NT2/D1 (cell line): ENCODE measurements at regions not wholly inside any gene's neighbourhood (a gene's known extent, or its start where the extent isn't known, plus 50 kb on each side); places are given as distances from the start of the nearest gene placed in this dataset.
"Not testable (repeated sequence)": the region's sequence is repeated elsewhere in the genome, so short reads cannot be mapped to it uniquely, and the experiment has no call there.

Experiments used
- DNase-seq: peaks from one replicate; pipeline ENCODE4 v3.0.0-alpha.2; 2011; ENCODE audit warnings: low read depth, low spot score
- H3K27me3 ChIP-seq: 2 replicates; pipeline ENCODE4 v1.6.0; 2011; ENCODE audit warnings: mild to moderate bottlenecking; ENCODE audit not compliant: insufficient read length, insufficient read depth
- H3K36me3 ChIP-seq: 2 replicates; pipeline ENCODE4 v1.6.1; 2011; ENCODE audit warnings: mild to moderate bottlenecking, low read length, mixed read lengths; ENCODE audit not compliant: insufficient read depth, insufficient read length
- H3K4me1 ChIP-seq: 2 replicates; pipeline ENCODE4 v1.5.1; 2011; ENCODE audit not compliant: insufficient read depth, insufficient read length
- H3K4me3 ChIP-seq: 2 replicates; pipeline ENCODE4 v1.5.1; 2011; ENCODE audit warnings: low read depth; ENCODE audit not compliant: insufficient read length
- H3K9ac ChIP-seq: 2 replicates; pipeline ENCODE4 v1.6.0; 2011; ENCODE audit warnings: low read depth; ENCODE audit not compliant: insufficient read length
- H3K9me3 ChIP-seq: 2 replicates; pipeline ENCODE4 v1.5.1; 2011; ENCODE audit warnings: mild to moderate bottlenecking, low read length; ENCODE audit not compliant: insufficient read depth
- SUZ12 ChIP-seq: IDR thresholded peaks from 2 replicates; pipeline ENCODE4 v1.6.1; 2011; ENCODE audit not compliant: insufficient read length, insufficient read depth; ENCODE audit errors: extremely low read depth
- YY1 ChIP-seq: IDR thresholded peaks from 2 replicates; pipeline ENCODE4 v1.6.1; 2011; ENCODE audit not compliant: insufficient read length, insufficient read depth
- ZNF274 ChIP-seq: IDR thresholded peaks from 2 replicates; pipeline ENCODE4 v1.6.1; 2011; ENCODE audit warnings: mild to moderate bottlenecking, low read depth, low read length

DNA sequence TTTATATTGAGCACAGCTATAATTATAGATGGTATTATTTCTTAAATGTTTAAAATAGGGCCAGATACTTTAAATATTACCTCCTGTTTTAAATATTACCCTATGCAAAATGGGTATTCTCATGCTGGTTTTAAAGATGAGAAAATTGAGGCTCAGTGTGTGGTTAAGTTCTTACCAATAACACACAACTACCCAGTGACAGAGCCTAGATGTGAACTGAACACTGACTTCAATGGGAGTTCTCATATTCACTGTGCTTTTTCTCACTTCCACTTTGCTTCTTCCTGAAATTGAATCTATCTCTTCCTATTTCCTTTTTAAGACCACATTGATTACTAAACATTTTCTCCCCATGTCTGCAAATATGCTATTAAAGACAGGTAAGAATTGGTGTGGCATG, 135.8 kb upstream of the TUSC1 start:
- Histone ChIP-seq H3K4me3 (no peak overlapping the region), H3K4me1 (no peaks in the 10 kb centered on the region), H3K36me3 (no peaks in the 10 kb centered on the region), H3K9me3 (no peaks in the 10 kb centered on the region), H3K9ac (no peak overlapping the region), H3K27me3 (no peaks in the 10 kb centered on the region)
- TF ChIP-seq YY1 (no peak), ZNF274 (no peak), SUZ12 (no peak)
- no peak for DNase-seq

DNA sequence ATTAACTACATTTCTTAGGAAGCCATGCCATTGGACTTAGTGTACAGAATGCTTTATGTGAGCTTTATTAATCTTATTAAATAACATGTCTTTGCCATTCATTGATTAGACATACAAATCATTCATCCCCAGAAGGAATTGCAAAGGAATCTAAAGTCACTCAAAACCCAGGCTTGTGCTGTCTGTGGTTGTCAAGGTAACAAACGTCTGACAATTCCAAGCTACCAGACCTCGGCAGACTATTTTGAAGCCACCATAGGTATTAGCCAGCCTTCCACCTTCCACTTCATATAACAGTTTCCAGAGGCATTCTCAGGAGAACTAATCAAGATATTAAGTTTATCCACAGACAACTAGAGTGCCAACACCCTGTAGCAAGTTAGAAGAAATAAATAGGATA, 135.2 kb upstream of the TUSC1 start:
- Histone ChIP-seq H3K9ac (no peak overlapping the region), H3K9me3 (no peaks in the 10 kb centered on the region), H3K36me3 (no peaks in the 10 kb centered on the region), H3K27me3 (no peaks in the 10 kb centered on the region), H3K4me3 (no peak overlapping the region), H3K4me1 (no peaks in the 10 kb centered on the region)
- no peak for DNase-seq
- TF ChIP-seq ZNF274: no peak
- TF ChIP-seq YY1: no peak
- no peak for TF ChIP-seq SUZ12

DNA sequence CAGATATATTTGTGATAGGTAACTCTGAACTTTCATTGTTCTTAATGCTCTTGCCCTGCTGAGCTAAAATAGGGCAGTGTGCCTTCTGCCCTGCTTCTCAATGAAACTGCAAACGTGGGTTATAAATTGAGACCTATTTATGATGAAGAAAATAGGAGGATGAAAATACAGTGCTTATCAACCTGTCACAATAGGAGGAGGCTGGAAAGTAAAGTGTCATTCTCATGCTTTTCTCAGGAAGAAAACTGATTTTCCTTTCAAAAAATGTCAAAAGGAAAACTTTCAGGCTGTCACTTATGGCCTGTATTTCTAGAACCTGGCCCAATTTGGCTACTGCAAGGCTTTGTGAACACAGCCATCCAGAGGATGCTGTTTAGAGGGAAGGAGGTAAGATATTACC, 130.3 kb upstream of the TUSC1 start:
- Histone ChIP-seq H3K9ac (no peak overlapping the region), H3K9me3 (no peaks in the 10 kb centered on the region; the same call in 1 of the 2 replicates), H3K27me3 (no peaks in the 10 kb centered on the region), H3K4me1 (no peaks in the 10 kb centered on the region), H3K4me3 (no peak overlapping the region), H3K36me3 (no peaks in the 10 kb centered on the region)
- DNase-seq: no peak
- TF ChIP-seq ZNF274 (no peak), YY1 (no peak), SUZ12 (no peak)

DNA sequence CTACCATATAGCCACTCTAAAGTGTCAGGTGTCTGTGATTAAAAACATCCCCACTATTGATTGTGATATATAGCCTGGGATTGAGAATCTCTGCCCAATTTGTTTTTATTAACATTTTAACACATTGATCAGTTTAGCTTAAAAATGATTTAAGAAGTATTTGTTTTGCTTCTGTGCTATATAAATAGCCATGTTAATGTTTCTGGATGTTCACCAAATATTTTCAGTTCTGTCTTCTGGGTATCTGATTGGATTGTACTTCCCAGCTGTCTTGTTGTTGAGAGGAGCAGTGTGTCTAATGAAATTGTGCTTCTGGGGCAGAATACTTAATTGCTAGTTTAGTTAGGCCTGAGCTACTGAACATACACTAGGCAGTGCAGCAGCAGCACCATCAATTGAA, 126.6 kb upstream of the TUSC1 start:
- H3K4me1 ChIP-seq: no peaks in the 10 kb centered on the region
- H3K9ac ChIP-seq: no peak overlapping the region
- H3K4me3 ChIP-seq: no peak overlapping the region
- no peaks in the 10 kb centered on the region for H3K27me3 ChIP-seq
- no peaks in the 10 kb centered on the region for H3K36me3 ChIP-seq
- H3K9me3 ChIP-seq: no peaks in the 10 kb centered on the region; the same call in 1 of the 2 replicates
- no peak for DNase-seq
- TF ChIP-seq YY1 (no peak), SUZ12 (no peak), ZNF274 (no peak)

- DNase-seq, H3K4me1 ChIP-seq, H3K27me3 ChIP-seq, H3K9ac ChIP-seq, H3K9me3 ChIP-seq, H3K4me3 ChIP-seq, H3K36me3 ChIP-seq: not testable (repeated sequence)
Measured at GRCh38 chr9:25801989-25802388, 123.7 kb upstream of the TUSC1 start.

- H3K36me3 ChIP-seq: no peaks in the 10 kb centered on the region
Measured at GRCh38 chr9:25773805-25774204, 95.6 kb upstream of the TUSC1 start.

GRCh38 chr9:25755951-25756350, 77.7 kb upstream of the TUSC1 start:
- DNase-seq: no peak
- no peaks in the 10 kb centered on the region for H3K4me1 ChIP-seq
- no peak for TF ChIP-seq YY1
- TF ChIP-seq ZNF274: no peak
- TF ChIP-seq SUZ12: no peak

More at GRCh38 chr9:25773805-25774204, 95.6 kb upstream of the TUSC1 start:
- DNase-seq: no peak
- Histone ChIP-seq H3K9ac (no peak overlapping the region), H3K4me3 (no peak overlapping the region), H3K27me3 (no peaks in the 10 kb centered on the region), H3K4me1 (no peaks in the 10 kb centered on the region), H3K9me3 (no peaks in the 10 kb centered on the region)
- TF ChIP-seq SUZ12 (no peak), YY1 (no peak), ZNF274 (no peak)

GRCh38 chr9:25752398-25752797, 74.2 kb upstream of the TUSC1 start:
- Histone ChIP-seq H3K4me1 (no peaks in the 10 kb centered on the region), H3K9me3 (no peaks in the 10 kb centered on the region), H3K4me3 (no peak overlapping the region), H3K27me3 (no peaks in the 10 kb centered on the region), H3K36me3 (no peaks in the 10 kb centered on the region), H3K9ac (no peak overlapping the region)
- DNase-seq: no peak
- TF ChIP-seq ZNF274 (no peak), SUZ12 (no peak), YY1 (no peak)

More at GRCh38 chr9:25755951-25756350, 77.7 kb upstream of the TUSC1 start:
- Histone ChIP-seq H3K9me3 (no peaks in the 10 kb centered on the region), H3K27me3 (no peaks in the 10 kb centered on the region), H3K36me3 (no peaks in the 10 kb centered on the region), H3K9ac (no peak overlapping the region), H3K4me3 (no peak overlapping the region)
